ENCODE measurements at regions not wholly inside any gene's neighbourhood (a gene's known extent, or its start where the extent isn't known, plus 50 kb on each side); places are given as distances from the start of the nearest gene placed in this dataset.
A peak's percentile ranks its signal among the peaks of the same experiment; 100 is the strongest.

- H3K9ac ChIP-seq (replicated peaks; ENCODE audit: extremely low read depth, insufficient read depth, low read length), result no peak overlapping the region
- ChIA-PET POLR2A (interaction anchor here (0.6 kb wide), 1 partner anchor 23 kb away, joined by 3 read pairs; no protein-coding TSS in a partner anchor), CTCF (interaction anchor here (1.1 to 1.7 kb wide), 3 partner anchors 16 to 840 kb away, joined by 4 to 6 read pairs (median 5); partner anchors contain the start of gene ZCCHC4)
- H3K9me3 ChIP-seq (replicated peaks; ENCODE audit: control insufficient read depth, insufficient read depth, low read length), result no peaks in the 10 kb centered on the region
- H3K79me2 ChIP-seq (ENCODE audit: control insufficient read depth, insufficient read depth, low read length), result no peaks in the 10 kb centered on the region
- TF ChIP-seq EZH2 (IDR thresholded peaks at IDR 0.05; ENCODE audit: borderline replicate concordance, low read depth, low read length, severe bottlenecking) (no peak), FOS (IDR thresholded peaks at IDR 0.05; ENCODE audit: borderline replicate concordance, insufficient read depth, low read length) (no peak), POLR2A (IDR thresholded peaks at IDR 0.05; ENCODE audit: low read depth, low read length) (no peak), JUN (IDR thresholded peaks at IDR 0.05; ENCODE audit: borderline replicate concordance, insufficient read depth, insufficient read length, low read depth) (no peak), POLR2AphosphoS5 (IDR thresholded peaks at IDR 0.05; ENCODE audit: insufficient read depth, low read depth, low read length) (no peak), MYC (IDR thresholded peaks at IDR 0.05; ENCODE audit: low read depth, low read length) (no peak), GATA2 (IDR thresholded peaks at IDR 0.05; ENCODE audit: insufficient read depth, insufficient read length, low read depth, low read length) (no peak)
- TF ChIP-seq, protein P1, sequence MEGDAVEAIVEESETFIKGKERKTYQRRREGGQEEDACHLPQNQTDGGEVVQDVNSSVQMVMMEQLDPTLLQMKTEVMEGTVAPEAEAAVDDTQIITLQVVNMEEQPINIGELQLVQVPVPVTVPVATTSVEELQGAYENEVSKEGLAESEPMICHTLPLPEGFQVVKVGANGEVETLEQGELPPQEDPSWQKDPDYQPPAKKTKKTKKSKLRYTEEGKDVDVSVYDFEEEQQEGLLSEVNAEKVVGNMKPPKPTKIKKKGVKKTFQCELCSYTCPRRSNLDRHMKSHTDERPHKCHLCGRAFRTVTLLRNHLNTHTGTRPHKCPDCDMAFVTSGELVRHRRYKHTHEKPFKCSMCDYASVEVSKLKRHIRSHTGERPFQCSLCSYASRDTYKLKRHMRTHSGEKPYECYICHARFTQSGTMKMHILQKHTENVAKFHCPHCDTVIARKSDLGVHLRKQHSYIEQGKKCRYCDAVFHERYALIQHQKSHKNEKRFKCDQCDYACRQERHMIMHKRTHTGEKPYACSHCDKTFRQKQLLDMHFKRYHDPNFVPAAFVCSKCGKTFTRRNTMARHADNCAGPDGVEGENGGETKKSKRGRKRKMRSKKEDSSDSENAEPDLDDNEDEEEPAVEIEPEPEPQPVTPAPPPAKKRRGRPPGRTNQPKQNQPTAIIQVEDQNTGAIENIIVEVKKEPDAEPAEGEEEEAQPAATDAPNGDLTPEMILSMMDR (IDR thresholded peaks at IDR 0.05; ENCODE audit: extremely low read depth in 1 of 2, insufficient read depth in 1 of 2, low read depth in 1 of 2, low read length in 2 of 2), result no peak
- TF ChIP-seq, protein P2, sequence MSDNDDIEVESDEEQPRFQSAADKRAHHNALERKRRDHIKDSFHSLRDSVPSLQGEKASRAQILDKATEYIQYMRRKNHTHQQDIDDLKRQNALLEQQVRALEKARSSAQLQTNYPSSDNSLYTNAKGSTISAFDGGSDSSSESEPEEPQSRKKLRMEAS (IDR thresholded peaks at IDR 0.05; ENCODE audit: insufficient read depth, insufficient read length), result no peak
- peak overlapping the region; percentile 75 for H3K4me2 ChIP-seq (ENCODE audit: insufficient read depth, low read length)
- DNase-seq (ENCODE audit: low read depth, low spot score) (no peak), FAIRE-seq (no peak)
- intact Hi-C loops (cut with micrococcal nuclease), result loop anchor here (2.0 to 5.0 kb wide), 2 partner anchors 111 to 520 kb away; no protein-coding TSS in a partner anchor
- H3K27ac ChIP-seq (ENCODE audit: insufficient read depth, low read depth, low read length), result no peak overlapping the region
- peaks cover 35 to 47% of the 10 kb centered on the region in 2 experiments for H3K27me3 ChIP-seq (ENCODE audit: control insufficient read depth in 2 of 2, insufficient read depth in 2 of 2, low read length in 2 of 2)
- H4K20me1 ChIP-seq (replicated peaks; ENCODE audit: control insufficient read depth, extremely low read depth, insufficient read depth, low read length), result no peaks in the 10 kb centered on the region
- H3K36me3 ChIP-seq (ENCODE audit: control insufficient read depth in 2 of 2, extremely low read depth in 1 of 2, insufficient read depth in 2 of 2, low read length in 2 of 2), result no peaks in the 10 kb centered on the region
- dilution Hi-C loops (cut with MboI; ENCODE audit: extremely low pct_ligation_motif_present, low sequenced_read_pairs), result no loop called here
- H3K4me3 ChIP-seq (replicated peaks in 1 of 3; ENCODE audit: insufficient read depth in 1 of 3, low read depth in 1 of 3, low read length in 3 of 3), result peak overlapping the region; percentile 19 to 42 (median 33)
- peaks cover 15% of the 10 kb centered on the region for H3K4me1 ChIP-seq (ENCODE audit: control insufficient read depth, extremely low read depth, insufficient read depth, low read length)
- no peaks in the 10 kb centered on the region for H3K9me1 ChIP-seq (replicated peaks; ENCODE audit: control insufficient read depth, extremely low read depth, insufficient read depth, low read length)
- BruUV-seq (replicated peaks), result no TSS peak
- H2AFZ ChIP-seq (ENCODE audit: low read depth, low read length), result peak overlapping the region; percentile 20
These were observed 112.2 kb downstream of the DHX15 start for GRCh38 chr4:24472161-24472510.

Measured in endothelial cell of umbilical vein (primary cell).